ENCODE measurements at regions not wholly inside any gene's neighbourhood (a gene's known extent, or its start where the extent isn't known, plus 50 kb on each side); places are given as distances from the start of the nearest gene placed in this dataset.
"Not testable (repeated sequence)": the region's sequence is repeated elsewhere in the genome, so short reads cannot be mapped to it uniquely, and the experiment has no call there.

DNA sequence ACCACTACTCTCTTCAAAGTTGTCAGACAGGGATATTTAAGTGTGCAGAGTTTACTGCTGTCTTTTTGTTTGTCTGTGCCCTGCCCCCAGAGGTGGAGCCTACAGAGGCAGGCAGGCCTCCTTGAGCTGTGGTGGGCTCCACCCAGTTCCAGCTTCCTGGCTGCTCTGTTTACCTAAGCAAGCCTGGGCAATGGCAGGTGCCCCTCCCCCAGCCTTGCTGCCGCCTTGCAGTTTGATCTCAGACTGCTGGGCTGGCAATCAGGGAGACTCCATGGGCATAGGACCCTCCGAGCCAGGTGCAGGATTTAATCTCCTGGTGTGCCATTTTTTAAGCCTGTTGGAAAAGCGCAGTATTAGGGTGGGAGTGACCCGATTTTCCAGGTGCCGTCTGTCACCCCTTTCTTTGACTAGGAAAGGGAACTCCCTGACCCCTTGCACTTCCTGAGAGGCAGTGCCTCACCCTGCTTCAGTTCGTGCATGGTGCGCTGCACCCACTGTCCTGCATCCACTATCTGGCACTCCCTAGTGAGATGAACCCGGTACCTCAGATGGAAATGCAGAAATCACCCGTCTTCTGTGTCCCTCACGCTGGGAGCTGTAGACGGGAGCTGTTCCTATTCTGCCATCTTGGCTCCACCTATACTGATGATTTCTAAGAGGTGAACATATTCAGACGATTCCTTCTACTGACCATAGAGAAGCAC is 167.6 kb downstream of the CXXC4 start:
- DNase-seq, result not testable (repeated sequence)

GRCh38 chr4:104302731-104303130 is 192.0 kb downstream of the CXXC4 start:
- no peak for DNase-seq

DNA sequence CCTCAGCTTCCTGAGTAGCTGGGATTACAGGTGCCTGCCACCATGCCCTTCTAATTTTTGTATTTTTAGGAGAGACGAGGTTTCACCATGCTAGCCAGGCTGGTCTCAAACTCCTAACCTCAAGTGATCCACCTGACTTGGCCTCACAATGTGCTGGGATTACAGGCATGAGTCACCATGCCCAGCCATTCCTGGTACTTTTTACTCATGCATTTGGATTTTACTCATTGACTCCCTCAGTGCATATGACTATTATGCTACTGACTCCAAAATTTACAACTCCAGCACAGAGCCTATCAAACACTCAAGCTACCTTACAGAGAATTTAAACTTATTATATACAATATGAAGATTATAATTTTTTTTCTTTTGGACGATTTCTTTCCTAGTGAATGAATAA is 199.9 kb downstream of the CXXC4 start:
- no peak for DNase-seq

GRCh38 chr4:104286867-104287266 is 207.8 kb downstream of the CXXC4 start:
- DNase-seq, result no peak

DNA sequence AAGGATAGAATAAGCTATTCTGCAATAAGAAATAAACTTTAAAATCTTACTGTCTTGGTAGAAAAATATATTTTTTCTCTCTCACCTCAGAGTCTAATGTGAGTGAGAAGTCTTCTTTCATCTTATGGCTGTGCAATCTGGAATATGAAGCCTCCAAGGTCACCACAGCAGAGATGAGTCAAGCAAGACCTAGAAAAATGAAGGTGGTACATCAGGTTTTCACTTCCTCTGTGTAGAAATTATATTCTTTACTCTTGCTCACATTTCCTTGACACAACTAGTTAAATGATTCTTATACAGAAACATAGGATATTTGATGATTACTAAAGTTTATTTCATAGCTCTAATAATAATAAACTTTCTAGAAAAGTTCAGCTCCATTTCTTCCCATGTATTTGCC is 211.4 kb downstream of the CXXC4 start:
- DNase-seq, result no peak

GRCh38 chr4:104279744-104280143 is 214.9 kb downstream of the CXXC4 start:
- no peak for DNase-seq

DNA sequence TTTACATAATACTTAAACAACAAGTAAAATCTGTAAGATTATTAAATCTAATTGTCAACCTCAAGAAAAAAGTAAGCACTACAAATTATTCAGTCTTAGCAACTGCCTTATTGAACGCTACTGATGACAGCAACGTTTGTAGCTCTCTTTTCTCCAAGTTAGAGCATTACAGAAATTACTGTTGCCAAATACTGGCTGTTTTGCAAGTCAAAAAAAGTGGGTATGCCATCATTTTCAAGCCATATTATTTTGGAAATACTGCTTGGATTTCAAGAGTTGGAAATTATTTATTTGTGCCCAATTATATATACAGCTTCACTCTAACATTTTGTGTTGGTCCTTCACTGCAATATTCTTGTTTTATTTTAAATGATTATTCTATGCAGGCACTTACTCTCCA is 221.7 kb downstream of the CXXC4 start:
- DNase-seq, result no peak

DNA sequence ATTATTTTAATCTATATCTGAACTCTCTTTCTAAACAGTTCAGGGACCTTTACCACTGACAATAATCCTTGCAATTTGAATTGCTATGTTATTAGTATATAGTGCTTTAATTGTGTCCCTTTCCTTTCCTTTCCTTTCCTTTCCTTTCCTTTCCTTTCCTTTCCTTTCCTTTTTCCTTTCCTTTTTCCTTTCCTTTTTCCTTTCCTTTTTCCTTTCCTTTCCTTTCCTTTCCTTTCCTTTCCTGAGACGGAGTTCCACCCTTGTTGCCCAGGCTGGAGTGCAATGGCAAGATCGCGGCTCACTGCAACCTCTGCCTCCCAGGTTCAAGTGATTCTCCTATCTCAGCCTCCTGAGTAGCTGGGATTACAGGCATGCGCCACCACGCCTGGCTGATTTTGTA is 225.1 kb downstream of the CXXC4 start:
- not testable (repeated sequence) for DNase-seq

DNA sequence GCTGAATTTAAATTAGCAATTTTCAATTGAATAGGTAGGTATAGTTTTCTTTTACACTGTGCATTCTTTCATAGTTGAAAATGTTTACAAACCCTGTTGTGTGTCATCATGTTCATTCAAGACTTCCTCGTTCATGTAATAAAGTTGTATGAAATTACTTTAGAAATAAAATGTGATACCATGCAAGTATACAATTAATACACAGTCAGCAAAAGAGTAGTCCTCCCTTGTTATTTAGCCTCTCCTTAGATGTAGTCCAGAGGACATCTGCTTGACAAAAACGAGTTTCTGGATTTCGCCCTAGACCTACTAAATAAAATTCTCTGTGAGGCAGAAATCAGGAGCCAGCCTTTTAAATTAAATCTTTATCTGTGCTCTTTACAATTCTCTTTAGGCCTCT is 231.6 kb downstream of the CXXC4 start:
- no peak for DNase-seq

DNA sequence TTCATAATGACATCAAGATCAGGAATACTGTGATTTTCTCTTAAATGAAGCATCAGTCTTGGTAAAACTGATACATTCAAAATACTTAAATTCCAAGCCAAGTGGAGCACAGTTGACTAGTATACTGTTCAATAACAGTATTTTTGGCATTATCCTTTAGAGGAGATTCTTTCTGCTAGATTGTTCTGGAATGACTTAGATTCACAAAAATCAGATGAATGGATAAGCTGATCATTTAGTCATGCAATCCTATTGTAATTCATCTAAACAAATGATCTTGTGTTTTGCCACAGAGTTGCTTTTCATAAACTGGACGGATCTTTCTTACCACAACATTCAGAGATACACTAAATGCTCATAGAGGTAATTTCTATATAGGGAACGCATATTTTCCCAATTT is 232.0 kb downstream of the CXXC4 start:
- DNase-seq, result no peak

GRCh38 chr4:104248726-104249125 is 246.0 kb downstream of the CXXC4 start:
- no peak for DNase-seq

DNA sequence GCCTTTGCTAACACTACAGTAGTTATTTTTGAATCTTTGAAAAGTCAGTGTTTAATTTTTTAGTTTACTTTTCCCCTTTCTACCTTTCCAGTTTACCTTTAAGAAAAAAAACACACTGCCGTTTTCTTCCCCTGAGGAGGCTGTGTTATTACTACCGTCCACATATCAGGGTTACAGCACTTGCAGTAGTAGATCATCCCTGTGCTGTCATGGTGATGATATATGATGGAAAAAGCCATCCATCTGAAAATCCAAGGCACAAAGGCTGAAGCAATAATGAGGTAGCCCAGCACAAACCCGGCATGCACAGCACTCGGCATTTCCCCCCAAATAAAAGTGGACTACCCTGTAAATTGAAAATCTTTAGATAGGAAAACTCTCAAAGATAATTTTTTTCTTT is 258.7 kb downstream of the CXXC4 start:
- no peak for DNase-seq

GRCh38 chr4:104217526-104217925 is 277.2 kb downstream of the CXXC4 start:
- no peak for DNase-seq

DNA sequence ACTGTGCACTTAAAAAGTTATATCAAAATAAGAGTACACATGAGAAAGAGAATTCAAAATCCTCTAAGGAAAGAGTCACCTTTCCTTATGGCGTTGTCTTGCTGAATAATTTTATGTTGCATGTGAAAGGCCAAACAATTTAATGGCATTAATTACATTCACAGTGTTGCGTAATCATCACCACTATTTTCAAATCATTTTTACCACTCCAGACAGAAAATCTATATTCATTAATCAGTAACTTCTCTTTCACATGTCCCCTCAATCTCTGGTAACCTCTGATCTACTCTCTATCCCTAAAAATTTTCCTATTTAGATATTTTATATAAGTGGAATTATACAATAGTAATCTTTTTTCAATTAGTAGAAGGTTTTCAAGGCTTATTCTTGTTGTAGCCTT is 283.0 kb downstream of the CXXC4 start:
- DNase-seq, result no peak

GRCh38 chr4:104210420-104210819 is 284.3 kb downstream of the CXXC4 start:
- no peak for DNase-seq

DNA sequence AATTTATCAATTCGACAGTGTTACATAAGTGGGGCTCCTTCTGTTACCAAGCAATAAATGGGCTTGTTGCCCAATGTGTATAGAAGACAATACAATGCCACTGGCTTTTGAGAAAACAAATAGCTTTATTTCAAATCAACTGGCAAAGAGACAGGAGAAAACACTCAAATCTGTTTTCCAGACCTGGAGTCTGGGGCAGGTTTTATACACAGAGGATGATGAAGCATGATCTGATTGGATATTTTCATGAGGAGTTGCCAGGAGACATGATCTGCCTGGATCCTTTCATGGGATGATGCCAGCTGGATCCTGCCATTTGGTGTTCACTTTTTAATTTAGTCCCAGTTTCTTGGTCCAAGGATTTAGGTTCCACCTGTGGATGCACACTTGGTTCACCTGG is 287.9 kb downstream of the CXXC4 start:
- DNase-seq, result no peak

- no peak for DNase-seq
Observed at GRCh38 chr4:104205116-104205515, 289.6 kb downstream of the CXXC4 start.

DNA sequence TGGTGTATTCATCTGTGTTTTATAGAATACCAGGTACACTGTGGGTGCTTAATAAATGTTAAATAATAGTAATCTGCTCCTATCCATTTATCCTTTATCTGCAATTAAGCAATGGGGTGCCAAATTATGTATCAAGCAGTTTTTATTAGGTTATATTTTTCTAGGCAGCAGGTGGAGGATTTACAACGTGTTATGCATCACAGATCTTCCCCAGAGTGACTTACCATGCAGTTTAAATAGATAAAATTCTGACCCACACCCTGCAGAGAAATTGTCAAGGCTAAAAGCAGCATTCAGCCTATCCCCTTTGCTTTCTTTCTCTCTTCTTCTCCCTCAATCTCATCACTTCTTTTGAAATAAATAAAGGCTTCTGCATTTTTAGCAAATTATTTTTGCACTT is 306.4 kb downstream of the CXXC4 start:
- no peak for DNase-seq

- DNase-seq, result no peak
Observed at GRCh38 chr4:104169437-104169836, 325.3 kb downstream of the CXXC4 start.

DNA sequence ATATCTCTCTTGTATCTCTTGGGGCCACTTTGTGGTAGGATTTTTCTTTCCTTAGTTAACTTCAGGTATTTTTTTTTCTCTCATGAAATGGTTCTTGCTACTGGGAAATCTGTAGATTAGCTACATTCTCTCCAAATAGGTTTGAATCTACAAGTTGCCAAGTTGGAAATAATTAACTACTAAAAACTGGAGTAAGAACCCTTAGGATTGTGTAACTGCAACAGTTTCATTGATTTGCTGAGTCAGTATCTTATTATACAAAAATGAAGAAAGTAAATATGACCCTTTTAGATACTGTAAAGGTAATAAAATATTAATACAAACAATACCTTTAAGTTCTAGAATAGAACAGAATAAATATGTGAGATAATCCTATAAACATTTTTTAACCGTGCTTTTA is 327.9 kb downstream of the CXXC4 start:
- DNase-seq, result no peak

GRCh38 chr4:104163820-104164219 is 330.9 kb downstream of the CXXC4 start:
- no peak for DNase-seq

DNA sequence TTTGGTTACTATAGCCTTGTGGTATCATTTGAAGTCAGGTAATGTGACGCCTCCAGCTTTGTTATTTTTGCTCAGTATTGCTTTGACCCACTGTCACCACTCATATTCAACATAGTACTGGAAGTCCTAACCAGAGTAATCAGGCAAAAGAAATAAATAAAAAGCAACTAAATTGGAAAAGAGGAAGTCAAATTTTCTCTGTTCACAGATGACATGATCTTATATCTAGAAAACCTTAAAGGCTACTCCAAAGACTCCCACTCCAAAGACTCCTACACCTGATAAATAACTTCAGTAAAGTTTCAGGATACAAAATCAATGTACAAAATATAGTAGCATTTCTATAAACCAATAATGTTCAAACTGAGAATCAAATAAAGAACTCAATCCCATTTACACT is 348.6 kb downstream of the CXXC4 start:
- no peak for DNase-seq

- no peak for DNase-seq
Observed at GRCh38 chr4:104138116-104138515, 356.6 kb downstream of the CXXC4 start.

DNA sequence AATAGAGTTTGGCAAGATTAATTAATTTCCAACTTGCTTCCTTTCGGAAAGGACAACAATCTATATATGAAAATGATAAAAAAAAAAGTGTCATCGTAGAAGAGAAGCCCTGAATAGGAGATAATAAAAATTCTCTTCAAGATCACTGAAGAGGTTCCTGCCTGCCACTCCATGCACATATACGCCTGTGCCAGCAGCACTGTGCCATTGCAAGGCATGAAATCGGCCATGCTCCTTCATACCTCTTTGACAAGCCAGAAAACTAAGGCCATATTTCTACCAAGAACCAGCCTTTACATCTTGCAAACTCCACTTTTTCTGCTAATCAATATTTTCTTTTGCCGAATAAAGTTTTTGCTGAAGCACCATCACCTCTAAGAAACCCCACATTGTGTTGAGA is 365.5 kb downstream of the CXXC4 start:
- no peak for DNase-seq

DNA sequence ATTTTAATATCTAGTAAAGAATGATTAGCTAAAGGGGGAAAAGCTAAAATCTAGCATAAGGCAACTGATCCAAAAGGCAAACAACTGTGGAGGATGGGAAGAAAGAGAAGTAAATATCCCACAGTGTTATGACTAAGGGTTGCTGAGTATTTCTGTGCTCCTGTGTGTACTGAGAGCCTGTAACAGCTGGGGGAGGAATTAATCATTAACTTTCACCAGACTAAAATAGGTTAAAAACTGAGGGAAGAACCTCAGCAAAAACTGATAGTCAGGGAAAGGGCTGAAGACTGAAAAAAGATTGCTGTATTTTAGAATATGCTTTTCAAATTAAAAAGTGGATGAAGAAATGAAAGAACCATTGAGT is 365.9 kb downstream of the CXXC4 start:
- no peak for DNase-seq

Data from activated gamma-delta T cell (primary cell).